ENCODE measurements at regions not wholly inside any gene's neighbourhood (a gene's known extent, or its start where the extent isn't known, plus 50 kb on each side); places are given as distances from the start of the nearest gene placed in this dataset.

GRCh38 chr1:8251635-8252034 lies 66.3 kb upstream of the SLC45A1 start:
- H3K36me3 ChIP-seq (ENCODE audit: control insufficient read depth, insufficient read depth, low read length): no peaks in the 10 kb centered on the region
- H3K27ac ChIP-seq (ENCODE audit: insufficient read depth, low read length): no peak overlapping the region
- no peaks in the 10 kb centered on the region for H3K9me3 ChIP-seq (ENCODE audit: control insufficient read depth, insufficient read depth, low read depth, low read length)
- H3K4me3 ChIP-seq (replicated peaks in 1 of 4; ENCODE audit: control extremely low read depth in 1 of 4, insufficient read depth in 1 of 4, low read depth in 3 of 4, low read length in 4 of 4): no peak overlapping the region
- H3K9ac ChIP-seq (ENCODE audit: insufficient read depth, low read length): no peak overlapping the region
- no peaks in the 10 kb centered on the region for H3K79me2 ChIP-seq (ENCODE audit: control insufficient read depth, insufficient read depth, low read length)
- no peak overlapping the region for H3K4me2 ChIP-seq (ENCODE audit: extremely low read depth, insufficient read depth, low read length)
- H3K4me1 ChIP-seq (ENCODE audit: control insufficient read depth, extremely low read depth, insufficient read depth, low read length): no peaks in the 10 kb centered on the region
- no peak for TF ChIP-seq CTCF (conservative IDR thresholded peaks at IDR 0.05 in 1 of 2, IDR thresholded peaks at IDR 0.05 in 1 of 2; ENCODE audit: low read depth in 1 of 2, low read length in 2 of 2)
- TF ChIP-seq EZH2 (IDR thresholded peaks at IDR 0.05; ENCODE audit: low read length, missing control alignments): no peak
- no peak for DNase-seq (ENCODE audit: low read depth in 2 of 2)
- H4K20me1 ChIP-seq (ENCODE audit: control insufficient read depth, extremely low read depth, insufficient read depth, low read length): no peaks in the 10 kb centered on the region
- no peaks in the 10 kb centered on the region for H3K27me3 ChIP-seq (ENCODE audit: control insufficient read depth, insufficient read depth, low read length)
- no peak overlapping the region for H2AFZ ChIP-seq (ENCODE audit: low read length)

- Histone ChIP-seq H3K4me2 (ENCODE audit: extremely low read depth, insufficient read depth, low read length) (no peak overlapping the region), H3K36me3 (ENCODE audit: control insufficient read depth, insufficient read depth, low read length) (no peaks in the 10 kb centered on the region), H3K9me3 (ENCODE audit: control insufficient read depth, insufficient read depth, low read depth, low read length) (no peaks in the 10 kb centered on the region), H3K27ac (ENCODE audit: insufficient read depth, low read length) (no peak overlapping the region), H2AFZ (ENCODE audit: low read length) (no peak overlapping the region), H3K9ac (ENCODE audit: insufficient read depth, low read length) (no peak overlapping the region), H4K20me1 (ENCODE audit: control insufficient read depth, extremely low read depth, insufficient read depth, low read length) (no peaks in the 10 kb centered on the region), H3K4me1 (ENCODE audit: control insufficient read depth, extremely low read depth, insufficient read depth, low read length) (no peaks in the 10 kb centered on the region), H3K27me3 (ENCODE audit: control insufficient read depth, insufficient read depth, low read length) (no peaks in the 10 kb centered on the region), H3K4me3 (replicated peaks in 1 of 4; ENCODE audit: control extremely low read depth in 1 of 4, insufficient read depth in 1 of 4, low read depth in 3 of 4, low read length in 4 of 4) (no peak overlapping the region), H3K79me2 (ENCODE audit: control insufficient read depth, insufficient read depth, low read length) (no peaks in the 10 kb centered on the region)
- TF ChIP-seq EZH2 (IDR thresholded peaks at IDR 0.05; ENCODE audit: low read length, missing control alignments) (no peak), CTCF (conservative IDR thresholded peaks at IDR 0.05 in 1 of 2, IDR thresholded peaks at IDR 0.05 in 1 of 2; ENCODE audit: low read depth in 1 of 2, low read length in 2 of 2) (no peak)
- DNase-seq (ENCODE audit: low read depth in 2 of 2): no peak
These were observed 68.1 kb upstream of the SLC45A1 start for GRCh38 chr1:8249838-8250237.

- DNase-seq (ENCODE audit: low read depth in 2 of 2): no peak
These were observed 70.0 kb upstream of the SLC45A1 start for GRCh38 chr1:8247811-8248436.

More at GRCh38 chr1:8247811-8248436, 70.0 kb upstream of the SLC45A1 start:
- H3K79me2 ChIP-seq (ENCODE audit: control insufficient read depth, insufficient read depth, low read length): no peaks in the 10 kb centered on the region
- no peak overlapping the region for H3K27ac ChIP-seq (ENCODE audit: insufficient read depth, low read length)
- no peak overlapping the region for H3K4me2 ChIP-seq (ENCODE audit: extremely low read depth, insufficient read depth, low read length)
- H3K4me1 ChIP-seq (ENCODE audit: control insufficient read depth, extremely low read depth, insufficient read depth, low read length): no peaks in the 10 kb centered on the region
- H4K20me1 ChIP-seq (ENCODE audit: control insufficient read depth, extremely low read depth, insufficient read depth, low read length): no peaks in the 10 kb centered on the region
- H3K36me3 ChIP-seq (ENCODE audit: control insufficient read depth, insufficient read depth, low read length): no peaks in the 10 kb centered on the region
- H3K27me3 ChIP-seq (ENCODE audit: control insufficient read depth, insufficient read depth, low read length): no peaks in the 10 kb centered on the region
- H2AFZ ChIP-seq (ENCODE audit: low read length): no peak overlapping the region
- H3K4me3 ChIP-seq (replicated peaks in 1 of 4; ENCODE audit: control extremely low read depth in 1 of 4, insufficient read depth in 1 of 4, low read depth in 3 of 4, low read length in 4 of 4): no peak overlapping the region
- H3K9me3 ChIP-seq (ENCODE audit: control insufficient read depth, insufficient read depth, low read depth, low read length): no peaks in the 10 kb centered on the region
- H3K9ac ChIP-seq (ENCODE audit: insufficient read depth, low read length): no peak overlapping the region
- TF ChIP-seq EZH2 (IDR thresholded peaks at IDR 0.05; ENCODE audit: low read length, missing control alignments): no peak
- TF ChIP-seq CTCF (conservative IDR thresholded peaks at IDR 0.05 in 1 of 2, IDR thresholded peaks at IDR 0.05 in 1 of 2; ENCODE audit: low read depth in 1 of 2, low read length in 2 of 2): no peak
